Activated T-cell treated with anti-CD3 and anti-CD28 coated beads, Interleukin-2, amount 50 U/mL, for 4 hours (primary cell): ENCODE measurements at regions not wholly inside any gene's neighbourhood (a gene's known extent, or its start where the extent isn't known, plus 50 kb on each side); places are given as distances from the start of the nearest gene placed in this dataset.
"Not testable (repeated sequence)": the region's sequence is repeated elsewhere in the genome, so short reads cannot be mapped to it uniquely, and the experiment has no call there.

Experiments used
- ATAC-seq, 2 donors: fragments of 200-7000 bp; cut with Tn5 transposase; one replicate each; pipeline ENCODE4 v1.10.0; 2021
- DNase-seq: peaks from one replicate; pipeline ENCODE4 v3.0.0-alpha.2; 2020
- H3K27me3 Mint-ChIP-seq: one replicate; pipeline ENCODE4 v1.8.0; 2021; ENCODE audit warnings: low read depth, mixed read lengths
- H3K36me3 Mint-ChIP-seq: one replicate; pipeline ENCODE4 v1.8.0; 2022; ENCODE audit warnings: mixed read lengths; ENCODE audit not compliant: insufficient read depth
- H3K4me1 Mint-ChIP-seq: one replicate; pipeline ENCODE4 v1.8.0; 2021; ENCODE audit warnings: low read depth, mixed read lengths
- H3K4me3 Mint-ChIP-seq: one replicate; pipeline ENCODE4 v1.8.0; 2021; ENCODE audit warnings: mild to moderate bottlenecking, moderate library complexity, mixed read lengths
- H3K9me3 Mint-ChIP-seq: one replicate; pipeline ENCODE4 v1.8.0; 2021; ENCODE audit warnings: mixed read lengths

DNA sequence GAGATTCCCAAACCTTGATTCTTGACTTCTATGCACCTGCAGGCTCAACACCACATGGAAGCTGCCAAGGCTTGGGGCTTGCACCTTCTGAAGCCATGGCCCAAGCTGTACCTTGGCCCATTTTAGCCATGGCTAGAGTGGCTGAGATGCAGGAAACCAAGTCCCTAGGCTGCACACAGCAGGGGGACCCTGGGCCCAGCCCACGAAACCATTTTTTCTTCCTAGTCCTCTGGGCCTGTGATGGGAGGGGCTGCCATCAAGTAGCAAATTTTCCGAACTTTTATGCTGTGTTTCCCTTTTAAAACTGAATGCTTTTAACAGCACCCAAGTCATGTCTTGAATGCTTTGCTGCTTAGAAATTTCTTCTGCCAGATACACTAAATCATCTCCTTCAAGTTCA lies 253.9 kb upstream of the RPS23 start:
- not testable (repeated sequence) for H3K9me3 Mint-ChIP-seq, H3K4me1 Mint-ChIP-seq, ATAC-seq, H3K27me3 Mint-ChIP-seq, DNase-seq, H3K36me3 Mint-ChIP-seq, H3K4me3 Mint-ChIP-seq

- peaks cover 2% of the 10 kb centered on the region for H3K4me1 Mint-ChIP-seq
- H3K27me3 Mint-ChIP-seq = no peaks in the 10 kb centered on the region
- H3K9me3 Mint-ChIP-seq = no peaks in the 10 kb centered on the region
- ATAC-seq (peak in 1 of 2 donors; percentile 21), DNase-seq (no peak)
- H3K36me3 Mint-ChIP-seq = no peaks in the 10 kb centered on the region
- no peak overlapping the region for H3K4me3 Mint-ChIP-seq
Observed at GRCh38 chr5:82526540-82526939, 248.4 kb upstream of the RPS23 start.

- Mint-ChIP-seq H3K4me3 (no peak overlapping the region), H3K36me3 (no peaks in the 10 kb centered on the region)
- ATAC-seq = no peak
Observed at GRCh38 chr5:82525626-82526025, 247.5 kb upstream of the RPS23 start.

GRCh38 chr5:82523633-82524032 lies 245.5 kb upstream of the RPS23 start:
- Mint-ChIP-seq H3K9me3 (no peaks in the 10 kb centered on the region), H3K4me1 (peaks cover 2% of the 10 kb centered on the region), H3K36me3 (no peaks in the 10 kb centered on the region), H3K27me3 (peaks cover 5% of the 10 kb centered on the region), H3K4me3 (no peak overlapping the region)
- ATAC-seq (no peak), DNase-seq (no peak)

More at GRCh38 chr5:82525626-82526025, 247.5 kb upstream of the RPS23 start:
- Mint-ChIP-seq H3K27me3 (no peaks in the 10 kb centered on the region), H3K4me1 (peaks cover 2% of the 10 kb centered on the region), H3K9me3 (no peaks in the 10 kb centered on the region)
- DNase-seq = no peak

DNA sequence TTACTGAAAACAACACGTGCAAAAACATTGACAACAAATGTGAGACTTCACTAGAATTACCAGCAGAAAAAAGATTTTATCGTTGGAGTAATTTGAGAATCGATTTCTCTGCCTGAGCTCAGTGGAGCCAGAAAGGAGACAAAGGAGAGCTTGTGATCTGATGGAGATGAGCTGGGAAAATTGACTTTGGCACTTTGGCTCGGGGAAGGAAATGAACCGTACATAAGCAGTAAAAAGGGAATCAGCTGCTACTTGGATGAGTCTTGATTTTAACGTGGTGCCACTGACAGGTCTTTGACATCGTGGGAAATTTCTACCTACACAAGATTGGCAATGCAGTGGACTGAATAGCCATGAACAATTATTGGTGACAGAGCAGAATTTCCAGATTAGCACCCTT lies 244.7 kb upstream of the RPS23 start:
- Mint-ChIP-seq H3K9me3 (no peaks in the 10 kb centered on the region), H3K27me3 (peaks cover 5% of the 10 kb centered on the region), H3K4me1 (peaks cover 2% of the 10 kb centered on the region), H3K36me3 (no peaks in the 10 kb centered on the region), H3K4me3 (no peak overlapping the region)
- no peak for ATAC-seq
- no peak for DNase-seq

DNA sequence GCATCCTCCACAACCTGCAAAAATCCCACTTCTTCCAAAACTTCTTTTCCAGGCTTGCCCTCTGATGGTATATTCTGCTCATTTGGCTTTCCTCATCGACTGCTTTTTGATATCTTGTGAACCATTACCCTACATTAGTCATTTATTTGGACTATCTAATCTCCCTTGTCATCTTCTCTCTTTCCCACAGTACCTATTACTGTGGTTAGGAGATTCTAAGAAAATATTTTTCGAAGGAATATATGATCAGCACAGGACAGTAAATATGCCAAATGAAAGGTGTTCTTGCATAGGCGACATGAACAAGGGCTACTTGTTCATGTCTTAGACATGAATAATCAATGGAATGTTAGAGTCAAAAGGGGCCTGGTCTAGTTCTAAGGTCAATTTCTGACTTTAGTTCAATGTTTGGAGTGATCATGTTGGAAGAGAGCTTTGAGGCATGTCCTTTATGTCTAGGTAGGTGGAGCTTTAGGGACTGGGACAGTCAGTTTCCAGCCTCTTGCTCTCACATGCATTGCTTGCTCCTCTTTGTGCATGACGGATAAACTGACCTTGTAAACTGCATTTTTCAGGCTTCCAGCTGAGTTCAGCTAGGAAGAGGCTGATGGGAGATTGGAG lies 243.4 kb upstream of the RPS23 start:
- ATAC-seq = no peak
- H3K27me3 Mint-ChIP-seq = peaks cover 5% of the 10 kb centered on the region
- H3K36me3 Mint-ChIP-seq = no peaks in the 10 kb centered on the region
- no peak for DNase-seq
- no peaks in the 10 kb centered on the region for H3K9me3 Mint-ChIP-seq
- H3K4me3 Mint-ChIP-seq = no peak overlapping the region
- H3K4me1 Mint-ChIP-seq = peaks cover 2% of the 10 kb centered on the region

DNA sequence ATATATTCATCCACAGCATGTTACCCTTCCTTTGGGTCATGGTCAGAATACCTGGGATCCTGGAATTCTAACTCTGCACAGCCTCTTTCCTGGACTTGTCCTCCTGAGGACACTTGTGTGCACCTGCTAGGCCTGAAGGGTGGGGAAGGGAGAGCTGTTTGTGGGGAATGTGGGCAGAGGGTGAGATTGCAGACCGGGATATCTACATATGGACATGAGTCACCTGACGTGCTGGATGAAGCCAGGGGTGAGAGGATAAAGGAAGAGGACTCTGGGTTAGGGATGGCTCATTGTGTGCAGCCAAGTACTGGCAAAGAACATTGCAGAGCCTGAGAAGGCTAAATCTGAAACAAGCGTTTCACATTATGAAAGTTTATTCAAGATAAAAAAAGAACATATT lies 241.4 kb upstream of the RPS23 start:
- Mint-ChIP-seq H3K27me3 (peaks cover 5% of the 10 kb centered on the region), H3K4me3 (no peak overlapping the region), H3K36me3 (no peaks in the 10 kb centered on the region), H3K9me3 (no peaks in the 10 kb centered on the region), H3K4me1 (no peaks in the 10 kb centered on the region)
- ATAC-seq (no peak), DNase-seq (no peak)

DNA sequence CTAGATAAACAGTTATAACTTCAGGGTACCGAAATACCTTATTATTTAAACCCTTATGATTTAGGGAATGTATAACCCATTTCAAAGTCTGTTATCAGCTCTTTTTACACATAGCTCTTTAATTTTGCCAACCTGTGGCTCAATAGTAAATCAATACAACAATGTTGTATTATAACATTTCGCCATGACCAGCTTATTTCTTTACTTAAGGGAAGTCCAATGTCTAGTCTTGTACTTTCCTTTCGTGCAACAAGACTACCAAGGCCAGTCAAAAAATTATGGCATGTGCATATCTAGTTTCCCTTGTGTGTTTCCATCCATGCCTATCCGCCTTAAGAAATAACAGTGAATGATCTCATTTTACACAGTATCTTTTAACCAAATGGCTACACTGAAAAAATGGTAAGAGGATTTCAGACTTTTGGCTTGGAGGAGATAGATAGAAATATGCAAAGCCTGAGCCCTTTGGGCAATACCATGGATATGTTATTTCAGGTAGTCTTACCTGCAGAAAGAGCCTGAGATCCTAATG lies 239.5 kb upstream of the RPS23 start:
- ATAC-seq (no peak), DNase-seq (no peak)
- Mint-ChIP-seq H3K27me3 (peaks cover 5% of the 10 kb centered on the region), H3K4me1 (no peaks in the 10 kb centered on the region), H3K4me3 (no peak overlapping the region), H3K9me3 (no peaks in the 10 kb centered on the region), H3K36me3 (no peaks in the 10 kb centered on the region)

DNA sequence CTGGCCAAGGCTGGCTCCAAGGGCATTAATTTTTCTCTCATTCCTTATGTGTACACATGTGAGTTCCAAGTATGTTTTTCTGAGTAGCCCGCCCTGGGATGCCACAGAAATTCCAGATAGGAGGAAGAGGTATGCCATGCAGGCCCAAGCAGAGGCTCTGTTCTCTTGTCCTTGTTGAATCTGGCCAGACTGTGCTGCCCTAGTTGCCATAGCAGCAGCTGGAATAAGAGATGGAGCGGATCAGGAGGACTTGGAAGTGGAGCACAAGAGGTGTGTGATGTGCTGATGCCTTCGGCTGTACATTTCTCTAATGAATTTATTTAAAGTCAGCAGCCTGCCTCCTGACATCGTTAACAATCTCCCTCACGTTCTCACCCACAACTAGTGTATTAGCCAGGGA lies 235.6 kb upstream of the RPS23 start:
- H3K4me1 Mint-ChIP-seq = peaks cover 3% of the 10 kb centered on the region
- H3K36me3 Mint-ChIP-seq = no peaks in the 10 kb centered on the region
- peaks cover 2% of the 10 kb centered on the region for H3K9me3 Mint-ChIP-seq
- ATAC-seq = no peak
- H3K4me3 Mint-ChIP-seq = no peak overlapping the region
- H3K27me3 Mint-ChIP-seq = no peaks in the 10 kb centered on the region
- DNase-seq = no peak

DNA sequence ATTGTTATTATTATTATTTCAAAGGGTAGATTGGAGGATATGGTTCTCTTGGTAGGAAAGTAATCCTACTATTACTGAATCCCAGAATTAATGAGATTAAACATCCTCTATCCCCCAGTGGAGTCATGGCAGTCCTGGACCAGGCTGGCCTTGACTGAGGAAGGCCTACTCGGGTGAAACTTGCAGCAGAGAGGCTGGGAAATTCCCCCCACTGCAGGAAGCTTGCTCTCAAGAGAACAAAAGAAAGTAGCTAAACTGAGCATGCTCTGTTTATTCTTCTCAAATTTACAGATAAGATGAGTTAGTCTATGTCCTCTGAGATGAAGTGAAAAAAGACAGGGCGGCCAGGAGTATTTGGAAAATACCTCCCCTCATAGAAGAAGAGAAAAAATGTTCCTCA lies 233.9 kb upstream of the RPS23 start:
- ATAC-seq (peak in 1 of 2 donors; percentile 32), DNase-seq (no peak)
- H3K9me3 Mint-ChIP-seq = peaks cover 11% of the 10 kb centered on the region
- H3K36me3 Mint-ChIP-seq = no peaks in the 10 kb centered on the region
- H3K4me1 Mint-ChIP-seq = peaks cover 3% of the 10 kb centered on the region
- H3K27me3 Mint-ChIP-seq = peaks cover 3% of the 10 kb centered on the region
- no peak overlapping the region for H3K4me3 Mint-ChIP-seq

DNA sequence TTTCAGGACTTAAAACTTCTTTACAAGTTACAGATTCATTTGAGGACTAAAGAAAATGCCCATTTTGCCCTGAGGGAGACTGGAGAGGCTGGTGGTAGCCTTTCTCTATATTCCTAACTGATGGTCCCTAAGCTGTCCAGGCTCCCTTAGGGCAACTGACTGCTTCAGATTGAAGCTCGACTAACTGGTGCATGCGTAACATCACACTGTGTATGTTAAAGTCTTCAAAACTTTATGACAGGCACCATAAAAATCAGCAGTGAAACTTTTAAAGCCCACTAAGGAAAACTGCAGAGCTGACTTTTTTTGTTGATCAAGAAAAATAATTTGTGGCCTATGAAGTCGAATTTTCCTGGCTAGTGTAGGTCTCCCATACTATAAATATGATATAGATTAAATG lies 233.0 kb upstream of the RPS23 start:
- Mint-ChIP-seq H3K36me3 (peaks cover 2% of the 10 kb centered on the region), H3K9me3 (peaks cover 17% of the 10 kb centered on the region), H3K27me3 (peaks cover 5% of the 10 kb centered on the region), H3K4me1 (peaks cover 3% of the 10 kb centered on the region), H3K4me3 (no peak overlapping the region)
- DNase-seq = no peak
- ATAC-seq = no peak

DNA sequence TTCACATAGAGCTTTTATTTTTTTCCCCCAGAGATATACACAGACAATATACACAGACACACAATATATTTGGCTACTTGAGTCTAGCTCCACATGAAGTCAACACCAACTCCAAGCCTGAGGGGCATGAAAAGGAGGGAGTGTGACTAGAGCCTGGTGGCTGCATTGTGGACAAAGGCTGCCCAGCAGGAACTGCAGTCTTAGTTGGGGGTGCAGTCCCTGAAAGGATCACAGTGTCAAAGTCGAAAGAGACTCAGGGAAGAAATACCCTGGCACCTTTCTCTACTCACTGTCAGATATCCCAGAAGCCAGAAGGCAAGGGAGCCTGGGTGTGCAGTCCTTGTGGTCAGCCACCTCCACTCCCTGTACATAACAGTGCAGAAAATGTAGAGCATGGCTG lies 231.6 kb upstream of the RPS23 start:
- no peak for ATAC-seq
- H3K9me3 Mint-ChIP-seq = peaks cover 17% of the 10 kb centered on the region
- peaks cover 2% of the 10 kb centered on the region for H3K36me3 Mint-ChIP-seq
- H3K27me3 Mint-ChIP-seq = peaks cover 5% of the 10 kb centered on the region
- H3K4me1 Mint-ChIP-seq = peaks cover 3% of the 10 kb centered on the region
- H3K4me3 Mint-ChIP-seq = no peak overlapping the region
- DNase-seq = no peak

- not testable (repeated sequence) for H3K4me3 Mint-ChIP-seq, DNase-seq, H3K36me3 Mint-ChIP-seq, ATAC-seq, H3K4me1 Mint-ChIP-seq, H3K27me3 Mint-ChIP-seq
- peaks cover 17% of the 10 kb centered on the region for H3K9me3 Mint-ChIP-seq
Observed at GRCh38 chr5:82506390-82506789, 228.2 kb upstream of the RPS23 start.

DNA sequence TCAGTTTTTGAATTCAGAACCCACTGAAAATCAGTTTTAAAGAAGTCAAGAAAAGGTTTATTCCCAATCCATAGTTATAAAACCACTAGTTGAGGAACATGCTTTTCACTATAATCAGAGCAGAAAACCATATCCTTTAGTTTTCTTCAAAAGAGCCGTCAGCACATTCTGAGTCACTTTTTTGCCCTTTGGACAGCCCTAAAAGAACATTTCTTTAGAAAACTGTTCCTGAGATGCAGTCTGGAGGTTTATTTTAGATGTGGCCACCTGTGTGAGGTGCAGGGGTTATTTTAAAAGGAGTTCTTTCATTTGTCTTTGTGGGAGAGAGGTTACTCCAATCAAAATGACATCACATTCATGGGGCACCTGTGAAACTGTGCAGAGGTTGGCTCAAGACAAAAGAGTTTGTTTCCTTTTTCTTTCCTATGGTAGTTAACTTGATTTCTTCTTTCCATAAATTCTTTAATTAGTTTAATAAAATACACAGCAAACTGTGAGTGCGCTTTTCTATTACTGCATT lies 221.6 kb upstream of the RPS23 start:
- H3K27me3 Mint-ChIP-seq = peaks cover 3% of the 10 kb centered on the region
- no peak for ATAC-seq

DNA sequence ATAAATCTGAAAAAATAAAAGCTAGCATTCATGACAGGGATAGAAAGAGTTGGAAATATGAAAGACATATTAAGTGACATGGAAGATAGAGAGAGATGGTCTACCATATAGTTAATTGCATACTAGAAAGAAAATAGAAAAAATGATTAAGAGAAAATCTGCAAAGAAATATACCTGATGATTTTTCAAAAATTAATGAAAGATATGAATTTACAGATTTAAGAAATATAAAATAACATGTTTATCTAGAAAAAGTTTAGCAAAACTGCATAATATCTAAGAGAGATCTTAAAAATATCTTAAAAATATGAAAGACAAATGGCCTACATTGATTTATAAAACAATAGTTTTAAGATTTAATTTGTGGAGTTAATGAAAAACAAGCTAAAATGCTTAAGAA lies 219.1 kb upstream of the RPS23 start:
- DNase-seq (no peak), ATAC-seq (no peak)
- no peaks in the 10 kb centered on the region for H3K9me3 Mint-ChIP-seq
- H3K4me1 Mint-ChIP-seq = no peaks in the 10 kb centered on the region
- no peaks in the 10 kb centered on the region for H3K36me3 Mint-ChIP-seq
- peaks cover 3% of the 10 kb centered on the region for H3K27me3 Mint-ChIP-seq
- no peak overlapping the region for H3K4me3 Mint-ChIP-seq

More for the DNA sequence above, 221.6 kb upstream of the RPS23 start:
- Mint-ChIP-seq H3K4me1 (no peaks in the 10 kb centered on the region), H3K4me3 (no peak overlapping the region), H3K9me3 (no peaks in the 10 kb centered on the region), H3K36me3 (no peaks in the 10 kb centered on the region)
- no peak for DNase-seq
